RWPE2 (cell line): ENCODE measurements at regions not wholly inside any gene's neighbourhood (a gene's known extent, or its start where the extent isn't known, plus 50 kb on each side); places are given as distances from the start of the nearest gene placed in this dataset.

Experiments used
- ATAC-seq: fragments of 200-7000 bp; cut with Tn5 transposase; 3 replicates; pipeline ENCODE4 v1.9.1; 2021; ENCODE audit warnings: low read depth
- DNase-seq: peaks from one replicate; pipeline ENCODE4 v3.0.0-alpha.2; 2020; ENCODE audit warnings: low spot score
- H3K27ac ChIP-seq: fragments of 450-650 bp; 2 replicates; pipeline ENCODE4 v1.5.1; 2017; ENCODE audit warnings: mild to moderate bottlenecking; ENCODE audit not compliant: poor library complexity, severe bottlenecking
- H3K27me3 ChIP-seq: fragments of 250-450 bp; sonication (Bioruptor Pico); 2 replicates; pipeline ENCODE4 v1.5.1; 2021; ENCODE audit warnings: mild to moderate bottlenecking, moderate library complexity; ENCODE audit not compliant: insufficient read depth, poor library complexity, severe bottlenecking
- H3K36me3 ChIP-seq: fragments of 250-450 bp; sonication (Bioruptor Pico); 2 replicates; pipeline ENCODE4 v1.5.1; 2020; ENCODE audit warnings: low read depth, mild to moderate bottlenecking, moderate library complexity
- H3K4me1 ChIP-seq: fragments of 250-450 bp; sonication (Bioruptor Pico); 2 replicates; pipeline ENCODE4 v1.5.1; 2021; ENCODE audit warnings: mild to moderate bottlenecking, moderate library complexity; ENCODE audit not compliant: insufficient read depth, poor library complexity, severe bottlenecking
- H3K4me3 ChIP-seq: fragments of 250-450 bp; sonication (Bioruptor Pico); 2 replicates; pipeline ENCODE4 v1.5.1; 2021; ENCODE audit warnings: mild to moderate bottlenecking, moderate library complexity; ENCODE audit not compliant: severe bottlenecking
- H3K9me3 ChIP-seq: fragments of 250-450 bp; sonication (Bioruptor Pico); 2 replicates; pipeline ENCODE4 v1.5.1; 2021; ENCODE audit warnings: mild to moderate bottlenecking, moderate library complexity; ENCODE audit not compliant: severe bottlenecking
- TF ChIP-seq, protein P1 (sequence below): fragments of 450-650 bp; IDR thresholded peaks from one replicate; pipeline ENCODE4 v1.5.1; 2017; ENCODE audit warnings: mild to moderate bottlenecking, moderate library complexity; ENCODE audit not compliant: poor library complexity, severe bottlenecking

DNA sequence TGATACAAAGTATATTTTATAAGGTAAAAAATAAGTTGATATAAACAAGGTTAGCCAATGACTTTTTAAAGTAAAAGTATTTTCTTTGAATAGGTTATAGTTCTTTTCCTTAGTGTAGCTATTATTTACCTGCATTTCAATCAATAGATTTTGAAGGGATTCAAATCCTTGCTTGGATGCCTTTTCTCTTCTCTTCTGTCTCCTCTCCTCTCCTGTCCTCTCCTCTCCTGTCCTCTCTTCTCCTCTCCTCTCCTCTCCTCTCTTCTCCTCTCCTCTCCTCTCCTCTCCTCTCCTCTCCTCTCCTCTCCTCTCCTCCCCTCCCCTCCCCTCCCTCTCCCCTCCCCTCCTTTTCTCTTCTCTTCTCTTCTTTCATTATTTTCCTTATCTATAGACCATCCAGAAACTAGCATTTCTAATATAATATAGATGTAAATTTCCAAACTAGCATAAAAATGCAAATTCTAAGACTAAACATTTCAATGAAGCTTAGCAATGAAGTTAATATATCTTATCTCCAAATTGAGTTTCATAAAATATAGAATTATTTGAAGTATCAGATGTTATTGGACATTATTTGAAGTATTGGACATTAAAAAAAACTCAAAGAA, 60.5 kb upstream of the PRKCQ start:
- DNase-seq (no peak), ATAC-seq (no peak)
- Histone ChIP-seq H3K4me1 (no peaks in the 10 kb centered on the region), H3K27me3 (peaks cover 8% of the 10 kb centered on the region), H3K4me3 (no peak overlapping the region), H3K9me3 (no peaks in the 10 kb centered on the region), H3K27ac (no peak overlapping the region), H3K36me3 (no peaks in the 10 kb centered on the region)
- TF ChIP-seq, protein P1, sequence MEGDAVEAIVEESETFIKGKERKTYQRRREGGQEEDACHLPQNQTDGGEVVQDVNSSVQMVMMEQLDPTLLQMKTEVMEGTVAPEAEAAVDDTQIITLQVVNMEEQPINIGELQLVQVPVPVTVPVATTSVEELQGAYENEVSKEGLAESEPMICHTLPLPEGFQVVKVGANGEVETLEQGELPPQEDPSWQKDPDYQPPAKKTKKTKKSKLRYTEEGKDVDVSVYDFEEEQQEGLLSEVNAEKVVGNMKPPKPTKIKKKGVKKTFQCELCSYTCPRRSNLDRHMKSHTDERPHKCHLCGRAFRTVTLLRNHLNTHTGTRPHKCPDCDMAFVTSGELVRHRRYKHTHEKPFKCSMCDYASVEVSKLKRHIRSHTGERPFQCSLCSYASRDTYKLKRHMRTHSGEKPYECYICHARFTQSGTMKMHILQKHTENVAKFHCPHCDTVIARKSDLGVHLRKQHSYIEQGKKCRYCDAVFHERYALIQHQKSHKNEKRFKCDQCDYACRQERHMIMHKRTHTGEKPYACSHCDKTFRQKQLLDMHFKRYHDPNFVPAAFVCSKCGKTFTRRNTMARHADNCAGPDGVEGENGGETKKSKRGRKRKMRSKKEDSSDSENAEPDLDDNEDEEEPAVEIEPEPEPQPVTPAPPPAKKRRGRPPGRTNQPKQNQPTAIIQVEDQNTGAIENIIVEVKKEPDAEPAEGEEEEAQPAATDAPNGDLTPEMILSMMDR = no peak

DNA sequence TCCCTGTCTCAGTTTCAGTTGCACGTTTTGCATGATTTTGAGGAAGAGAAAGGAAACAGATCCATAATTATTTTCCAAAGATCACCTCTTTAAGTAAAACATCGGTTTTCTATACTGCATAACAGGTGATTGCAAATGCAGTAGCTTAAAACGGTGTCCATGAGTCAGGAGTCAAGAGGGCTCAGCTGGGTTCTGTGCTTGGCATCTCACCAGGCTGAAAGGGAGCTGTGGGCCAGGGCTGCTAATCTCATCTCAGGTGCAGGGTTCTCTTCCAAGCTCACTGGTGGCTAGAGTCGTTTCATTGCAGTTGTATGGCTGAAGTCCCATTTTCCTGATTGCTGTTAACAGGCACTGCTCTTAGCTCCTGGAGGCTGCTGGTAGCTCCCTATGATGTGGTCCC, 57.0 kb upstream of the PRKCQ start:
- Histone ChIP-seq H3K27me3 (peaks cover 8% of the 10 kb centered on the region), H3K4me1 (no peaks in the 10 kb centered on the region)
- DNase-seq = no peak

DNA sequence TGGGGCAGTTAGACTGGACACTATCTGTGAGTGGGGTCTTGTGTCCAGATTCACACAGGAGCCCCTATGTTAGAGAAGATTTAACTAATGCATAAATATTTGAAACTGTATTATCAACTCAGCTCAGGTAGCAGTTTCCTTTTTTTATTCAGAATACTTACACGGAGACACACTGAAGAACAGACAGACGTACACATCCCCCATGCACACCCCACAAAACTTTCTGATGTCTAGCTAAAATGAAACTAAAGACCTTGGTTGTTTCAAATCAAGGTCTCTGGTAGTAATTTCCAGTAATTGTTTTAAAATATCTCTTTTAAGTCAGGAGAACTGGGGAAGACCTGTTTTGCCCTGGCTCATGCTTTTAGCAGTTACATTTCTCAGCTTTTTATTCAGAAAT, 55.7 kb upstream of the PRKCQ start:
- no peak overlapping the region for H3K27ac ChIP-seq
- ATAC-seq = no peak

More for the DNA sequence above, 57.0 kb upstream of the PRKCQ start:
- no peaks in the 10 kb centered on the region for H3K9me3 ChIP-seq
- ATAC-seq = no peak
- TF ChIP-seq, protein P1 = no peak
- no peaks in the 10 kb centered on the region for H3K36me3 ChIP-seq
- no peak overlapping the region for H3K4me3 ChIP-seq
- no peak overlapping the region for H3K27ac ChIP-seq

More for the DNA sequence above, 55.7 kb upstream of the PRKCQ start:
- Histone ChIP-seq H3K4me3 (no peak overlapping the region), H3K36me3 (no peaks in the 10 kb centered on the region), H3K9me3 (no peaks in the 10 kb centered on the region), H3K27me3 (peaks cover 8% of the 10 kb centered on the region), H3K4me1 (no peaks in the 10 kb centered on the region)
- TF ChIP-seq, protein P1 = no peak
- DNase-seq = no peak
